ENCODE measurements at regions not wholly inside any gene's neighbourhood (a gene's known extent, or its start where the extent isn't known, plus 50 kb on each side); places are given as distances from the start of the nearest gene placed in this dataset.

- TF ChIP-seq CTCF (IDR thresholded peaks at IDR 0.05; ENCODE audit: poor library complexity, severe bottlenecking) (no peak), REST (IDR thresholded peaks at IDR 0.05; ENCODE audit: borderline replicate concordance) (no peak), TAF1 (IDR thresholded peaks at IDR 0.05; ENCODE audit: low read depth) (no peak), POLR2AphosphoS5 (IDR thresholded peaks at IDR 0.05) (no peak), MXI1 (conservative IDR thresholded peaks at IDR 0.05; ENCODE audit: poor library complexity, severe bottlenecking) (no peak), EP300 (conservative IDR thresholded peaks at IDR 0.05; ENCODE audit: poor library complexity, severe bottlenecking) (no peak), EZH2 (IDR thresholded peaks at IDR 0.05; ENCODE audit: borderline replicate concordance, insufficient read depth, low read length, poor library complexity, severe bottlenecking) (no peak), SMC3 (conservative IDR thresholded peaks at IDR 0.05; ENCODE audit: poor library complexity) (no peak)
Measured at GRCh38 chr9:106051545-106051944, 357.2 kb downstream of the TMEM38B start.

All from neural cell (in vitro differentiated cells).